ENCODE measurements at regions not wholly inside any gene's neighbourhood (a gene's known extent, or its start where the extent isn't known, plus 50 kb on each side); places are given as distances from the start of the nearest gene placed in this dataset.

DNA sequence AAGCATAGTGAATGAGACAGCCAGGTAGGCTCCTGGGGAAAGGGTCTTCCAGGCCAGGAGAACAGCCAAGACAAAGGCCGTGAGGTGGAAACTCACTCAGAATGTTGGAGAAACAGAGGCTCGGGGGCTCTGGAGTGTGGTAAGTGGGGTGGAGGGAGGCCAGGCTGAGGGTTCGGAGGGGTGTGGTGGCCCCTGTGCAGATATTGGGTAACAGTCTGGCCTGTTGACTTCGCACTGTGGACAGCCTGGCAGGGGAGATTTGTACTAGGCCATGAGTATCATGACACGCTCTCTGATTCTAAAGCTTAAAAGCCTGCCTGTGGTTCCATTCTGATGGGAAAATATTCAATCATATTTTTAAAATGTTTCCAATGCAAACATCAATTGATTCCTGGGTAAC is 239.3 kb downstream of the GADD45G start:
- TF ChIP-seq, protein P1, sequence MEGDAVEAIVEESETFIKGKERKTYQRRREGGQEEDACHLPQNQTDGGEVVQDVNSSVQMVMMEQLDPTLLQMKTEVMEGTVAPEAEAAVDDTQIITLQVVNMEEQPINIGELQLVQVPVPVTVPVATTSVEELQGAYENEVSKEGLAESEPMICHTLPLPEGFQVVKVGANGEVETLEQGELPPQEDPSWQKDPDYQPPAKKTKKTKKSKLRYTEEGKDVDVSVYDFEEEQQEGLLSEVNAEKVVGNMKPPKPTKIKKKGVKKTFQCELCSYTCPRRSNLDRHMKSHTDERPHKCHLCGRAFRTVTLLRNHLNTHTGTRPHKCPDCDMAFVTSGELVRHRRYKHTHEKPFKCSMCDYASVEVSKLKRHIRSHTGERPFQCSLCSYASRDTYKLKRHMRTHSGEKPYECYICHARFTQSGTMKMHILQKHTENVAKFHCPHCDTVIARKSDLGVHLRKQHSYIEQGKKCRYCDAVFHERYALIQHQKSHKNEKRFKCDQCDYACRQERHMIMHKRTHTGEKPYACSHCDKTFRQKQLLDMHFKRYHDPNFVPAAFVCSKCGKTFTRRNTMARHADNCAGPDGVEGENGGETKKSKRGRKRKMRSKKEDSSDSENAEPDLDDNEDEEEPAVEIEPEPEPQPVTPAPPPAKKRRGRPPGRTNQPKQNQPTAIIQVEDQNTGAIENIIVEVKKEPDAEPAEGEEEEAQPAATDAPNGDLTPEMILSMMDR (IDR thresholded peaks at IDR 0.05; ENCODE audit: low read depth, low read length), result no peak
- TF ChIP-seq POLR2A (IDR thresholded peaks at IDR 0.05; ENCODE audit: extremely low read depth, insufficient read length) (no peak), MYC (IDR thresholded peaks at IDR 0.05; ENCODE audit: low read depth, low read length) (no peak)
